ENCODE measurements at regions not wholly inside any gene's neighbourhood (a gene's known extent, or its start where the extent isn't known, plus 50 kb on each side); places are given as distances from the start of the nearest gene placed in this dataset.

- TF ChIP-seq POLR2A (IDR thresholded peaks at IDR 0.05) (no peak), CTCF (IDR thresholded peaks at IDR 0.05) (no peak), EP300 (IDR thresholded peaks at IDR 0.05) (no peak)
These were observed 642.3 kb upstream of the CFAP20DC start for GRCh38 chr3:59692117-59692516.
